ENCODE measurements at regions not wholly inside any gene's neighbourhood (a gene's known extent, or its start where the extent isn't known, plus 50 kb on each side); places are given as distances from the start of the nearest gene placed in this dataset.

GRCh38 chr12:125528281-125528680 is 463.0 kb downstream of the AACS start:
- TF ChIP-seq, protein P1, sequence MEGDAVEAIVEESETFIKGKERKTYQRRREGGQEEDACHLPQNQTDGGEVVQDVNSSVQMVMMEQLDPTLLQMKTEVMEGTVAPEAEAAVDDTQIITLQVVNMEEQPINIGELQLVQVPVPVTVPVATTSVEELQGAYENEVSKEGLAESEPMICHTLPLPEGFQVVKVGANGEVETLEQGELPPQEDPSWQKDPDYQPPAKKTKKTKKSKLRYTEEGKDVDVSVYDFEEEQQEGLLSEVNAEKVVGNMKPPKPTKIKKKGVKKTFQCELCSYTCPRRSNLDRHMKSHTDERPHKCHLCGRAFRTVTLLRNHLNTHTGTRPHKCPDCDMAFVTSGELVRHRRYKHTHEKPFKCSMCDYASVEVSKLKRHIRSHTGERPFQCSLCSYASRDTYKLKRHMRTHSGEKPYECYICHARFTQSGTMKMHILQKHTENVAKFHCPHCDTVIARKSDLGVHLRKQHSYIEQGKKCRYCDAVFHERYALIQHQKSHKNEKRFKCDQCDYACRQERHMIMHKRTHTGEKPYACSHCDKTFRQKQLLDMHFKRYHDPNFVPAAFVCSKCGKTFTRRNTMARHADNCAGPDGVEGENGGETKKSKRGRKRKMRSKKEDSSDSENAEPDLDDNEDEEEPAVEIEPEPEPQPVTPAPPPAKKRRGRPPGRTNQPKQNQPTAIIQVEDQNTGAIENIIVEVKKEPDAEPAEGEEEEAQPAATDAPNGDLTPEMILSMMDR (IDR thresholded peaks at IDR 0.05; ENCODE audit: control extremely low read depth in 1 of 3, insufficient read depth in 1 of 3, low read depth in 1 of 3, low read length in 3 of 3) = no peak
- no peak for TF ChIP-seq TAF1 (IDR thresholded peaks at IDR 0.05; ENCODE audit: low read depth, low read length)
- no peak for TF ChIP-seq CEBPB (IDR thresholded peaks at IDR 0.05; ENCODE audit: low read depth, low read length)
- TF ChIP-seq MAFK (IDR thresholded peaks at IDR 0.05; ENCODE audit: low read depth, low read length) = no peak
- no peak for TF ChIP-seq JUND (IDR thresholded peaks at IDR 0.05; ENCODE audit: low read length)
- no peak for TF ChIP-seq EZH2 (IDR thresholded peaks at IDR 0.05; ENCODE audit: low read depth, low read length, severe bottlenecking)
- TF ChIP-seq SP1 (IDR thresholded peaks at IDR 0.05; ENCODE audit: low read depth, low read length) = no peak
